Naive thymus-derived CD4-positive, alpha-beta T cell (primary cell): ENCODE measurements at regions not wholly inside any gene's neighbourhood (a gene's known extent, or its start where the extent isn't known, plus 50 kb on each side); places are given as distances from the start of the nearest gene placed in this dataset.

ENCODE experiments used
- ATAC-seq: fragments of 150-1000 bp; cut with Tn5 transposase; 2 replicates; pipeline ENCODE4 v1.10.0; 2021; ENCODE audit warnings: mild to moderate bottlenecking, moderate library complexity
- CTCF ChIA-PET: fragments of 350-600 bp; sonication (Branson Sonifier 250); formaldehyde crosslinking; loops from one replicate; lab custom pipeline; 2021; ENCODE audit warnings: antibody characterized with exemption; lab: Charles Lee
- POLR2A ChIA-PET: fragments of 350-600 bp; sonication (Branson Sonifier 250); formaldehyde crosslinking; loops from one replicate; lab custom pipeline; 2021; ENCODE audit warnings: antibody characterized with exemption, inconsistent platforms; lab: Charles Lee
- DNase-seq, 9 donors: peaks; one replicate each; pipeline versions ENCODE4 v3.0.0 to v3.0.0-alpha.2; 2020 to 2022; ENCODE audit warnings: mixed read lengths in 1 of 9
- H3K27ac ChIP-seq: one replicate; pipeline ENCODE4 v1.7.0; 2013; ENCODE audit warnings: mild to moderate bottlenecking, low read depth, low read length, moderate library complexity
- H3K27me3 ChIP-seq, 2 donors: one replicate each; pipeline ENCODE4 v1.7.0; 2013; ENCODE audit warnings: low read length in 2 of 2, mild to moderate bottlenecking in 2 of 2, moderate library complexity in 2 of 2; ENCODE audit not compliant: control insufficient read depth in 2 of 2, insufficient read depth in 2 of 2
- H3K36me3 ChIP-seq, 3 experiments: 1 replicate in 2 of 3; 2 replicates in 1 of 3; pipeline ENCODE4 v1.7.0; 2013; ENCODE audit warnings: low read length in 3 of 3, mild to moderate bottlenecking in 3 of 3, moderate library complexity in 1 of 3; ENCODE audit not compliant: insufficient read depth in 3 of 3, control insufficient read depth in 2 of 3
- H3K4me1 ChIP-seq, 2 donors: one replicate each; pipeline ENCODE4 v1.7.0; 2013; ENCODE audit warnings: low read length in 2 of 2, mild to moderate bottlenecking in 2 of 2, moderate library complexity in 1 of 2; ENCODE audit not compliant: control insufficient read depth in 2 of 2, insufficient read depth in 2 of 2
- H3K4me3 ChIP-seq: 2 replicates; pipeline ENCODE4 v1.7.0; 2013; ENCODE audit warnings: mild to moderate bottlenecking, low read length
- H3K9me3 ChIP-seq, 3 experiments: 1 replicate in 2 of 3; 2 replicates in 1 of 3; pipeline ENCODE4 v1.7.0; 2013; ENCODE audit warnings: low read length in 3 of 3; ENCODE audit not compliant: control insufficient read depth in 2 of 3
- H3K27ac Mint-ChIP-seq, 9 donors: one replicate each; pipeline ENCODE4 v1.8.0; 2020 to 2022; ENCODE audit warnings: mixed read lengths in 9 of 9, mild to moderate bottlenecking in 8 of 9, moderate library complexity in 5 of 9, inconsistent platforms in 2 of 9
- H3K27me3 Mint-ChIP-seq, 5 donors: one replicate each; pipeline ENCODE4 v1.8.0; 2021 to 2022; ENCODE audit warnings: mixed read lengths in 5 of 5, mild to moderate bottlenecking in 1 of 5
- H3K36me3 Mint-ChIP-seq, 5 donors: one replicate each; pipeline ENCODE4 v1.8.0; 2020 to 2022; ENCODE audit warnings: mixed read lengths in 5 of 5, mild to moderate bottlenecking in 3 of 5, inconsistent platforms in 1 of 5
- H3K4me1 Mint-ChIP-seq, 7 donors: one replicate each; pipeline ENCODE4 v1.8.0; 2020 to 2022; ENCODE audit warnings: mixed read lengths in 7 of 7, mild to moderate bottlenecking in 3 of 7, inconsistent platforms in 1 of 7
- H3K4me3 Mint-ChIP-seq, 10 donors: one replicate each; pipeline ENCODE4 v1.8.0; 2020 to 2022; ENCODE audit warnings: mild to moderate bottlenecking in 10 of 10, mixed read lengths in 10 of 10, moderate library complexity in 6 of 10, inconsistent platforms in 2 of 10
- H3K9me3 Mint-ChIP-seq, 11 donors: one replicate each; pipeline ENCODE4 v1.8.0; 2020 to 2022; ENCODE audit warnings: mixed read lengths in 11 of 11, mild to moderate bottlenecking in 4 of 11, inconsistent platforms in 1 of 11, moderate library complexity in 1 of 11
- intact Hi-C, 2 donors: fragments of 100-400 bp; cut with micrococcal nuclease; formaldehyde crosslinking; loops; one replicate each; pipeline ENCODE4 v1.15.1; 2023

DNA sequence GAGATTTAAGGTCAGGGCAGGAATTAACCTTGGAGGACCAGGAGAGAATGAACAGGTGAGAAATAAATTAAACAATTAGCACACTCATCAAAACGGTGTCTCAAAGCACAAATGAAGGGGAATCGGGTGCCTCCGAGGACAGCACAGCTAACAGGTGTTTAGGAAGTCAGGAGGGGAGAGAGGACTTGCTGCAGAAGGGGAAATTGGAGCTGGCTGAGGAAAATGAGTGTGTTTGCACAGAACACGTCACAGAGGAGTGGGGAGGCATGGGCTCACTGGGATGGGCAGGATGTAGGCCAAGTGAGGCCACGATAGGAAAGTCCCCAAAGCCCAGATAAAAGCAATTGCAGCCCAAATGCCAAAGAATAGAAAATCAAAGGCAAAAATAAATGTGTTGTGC, 121.7 kb downstream of the ZNF664 start:
- Mint-ChIP-seq H3K9me3 (peaks cover 0 to 6% (median 0%) of the 10 kb centered on the region in 11 donors), H3K27me3 (peaks cover 0 to 16% (median 9%) of the 10 kb centered on the region in 5 donors), H3K27ac (no peak overlapping the region), H3K4me3 (no peak overlapping the region), H3K36me3 (no peaks in the 10 kb centered on the region), H3K4me1 (no peaks in the 10 kb centered on the region)
- H3K36me3 ChIP-seq: no peaks in the 10 kb centered on the region
- no peaks in the 10 kb centered on the region for H3K27me3 ChIP-seq
- CTCF ChIA-PET: no interaction called here
- POLR2A ChIA-PET: no interaction called here
- peaks cover 0 to 6% (median 0%) of the 10 kb centered on the region in 3 experiments for H3K9me3 ChIP-seq
- ATAC-seq (no peak), DNase-seq (no peak)
- intact Hi-C loops: no loop called here
- no peak overlapping the region for H3K27ac ChIP-seq
- H3K4me1 ChIP-seq: no peaks in the 10 kb centered on the region
- no peak overlapping the region for H3K4me3 ChIP-seq

- H3K9me3 ChIP-seq: peaks cover 0 to 6% (median 0%) of the 10 kb centered on the region in 3 experiments
- Mint-ChIP-seq H3K9me3 (peaks cover 0 to 6% (median 0%) of the 10 kb centered on the region in 11 donors), H3K4me1 (no peaks in the 10 kb centered on the region), H3K27ac (no peak overlapping the region), H3K36me3 (peaks cover 0 to 3% (median 0%) of the 10 kb centered on the region in 5 donors), H3K4me3 (no peak overlapping the region), H3K27me3 (peaks cover 0 to 16% (median 9%) of the 10 kb centered on the region in 5 donors)
- H3K36me3 ChIP-seq: no peaks in the 10 kb centered on the region
- no peaks in the 10 kb centered on the region for H3K4me1 ChIP-seq
- intact Hi-C loops: no loop called here
- ChIA-PET POLR2A (no interaction called here), CTCF (no interaction called here)
- no peak for DNase-seq
- H3K27ac ChIP-seq: no peak overlapping the region
- ATAC-seq: no peak
- no peak overlapping the region for H3K4me3 ChIP-seq
- no peaks in the 10 kb centered on the region for H3K27me3 ChIP-seq
Observed at GRCh38 chr12:124096109-124096508, 123.1 kb downstream of the ZNF664 start.

DNA sequence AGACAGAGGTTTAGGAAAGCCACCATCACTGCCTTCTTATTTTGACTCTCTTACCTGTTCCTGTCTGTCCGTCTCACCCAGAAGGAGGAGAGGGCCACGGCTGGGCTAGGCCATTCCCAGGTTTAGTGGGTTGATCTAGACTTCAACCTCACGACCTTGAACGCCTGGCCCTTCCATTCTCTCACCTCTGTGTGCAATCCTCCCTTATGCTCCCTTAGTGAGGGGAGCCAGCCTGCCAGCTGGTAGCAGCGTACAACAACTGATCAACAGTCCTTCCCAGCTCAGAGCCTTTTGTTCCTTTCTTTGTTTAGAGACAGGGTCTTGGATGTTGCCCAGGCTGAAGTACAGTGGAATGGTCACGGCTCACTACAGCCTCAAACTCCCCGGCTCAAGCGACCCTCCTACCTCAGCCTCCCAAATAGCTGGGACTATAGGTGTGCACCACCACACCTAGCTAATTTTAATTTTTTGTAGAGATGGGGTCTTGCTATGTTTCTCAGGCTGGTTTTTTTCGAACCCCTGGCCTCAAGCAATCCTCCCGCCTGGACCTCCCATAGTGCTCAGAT, 123.9 kb downstream of the ZNF664 start:
- ATAC-seq: no peak
- no peaks in the 10 kb centered on the region for H3K4me1 Mint-ChIP-seq
- Histone ChIP-seq H3K4me1 (no peaks in the 10 kb centered on the region), H3K9me3 (peaks cover 0 to 6% (median 0%) of the 10 kb centered on the region in 3 experiments), H3K4me3 (no peak overlapping the region), H3K27me3 (no peaks in the 10 kb centered on the region), H3K27ac (no peak overlapping the region), H3K36me3 (no peaks in the 10 kb centered on the region)
- ChIA-PET POLR2A (no interaction called here), CTCF (no interaction called here)
- H3K27ac Mint-ChIP-seq: peak overlapping the region in 1 of 9 donors; percentile 31
- peaks cover 0 to 6% (median 0%) of the 10 kb centered on the region in 11 donors for H3K9me3 Mint-ChIP-seq
- no peak overlapping the region for H3K4me3 Mint-ChIP-seq
- DNase-seq: no peak
- H3K36me3 Mint-ChIP-seq: peaks cover 0 to 3% (median 0%) of the 10 kb centered on the region in 5 donors
- peaks cover 0 to 16% (median 9%) of the 10 kb centered on the region in 5 donors for H3K27me3 Mint-ChIP-seq
- intact Hi-C loops: no loop called here

GRCh38 chr12:124097701-124098100, 124.7 kb downstream of the ZNF664 start:
- Histone ChIP-seq H3K4me3 (no peak overlapping the region), H3K27me3 (no peaks in the 10 kb centered on the region), H3K9me3 (peaks cover 0 to 6% (median 0%) of the 10 kb centered on the region in 3 experiments), H3K27ac (no peak overlapping the region), H3K4me1 (no peaks in the 10 kb centered on the region), H3K36me3 (no peaks in the 10 kb centered on the region)
- no peak for DNase-seq
- H3K9me3 Mint-ChIP-seq: peaks cover 0 to 6% (median 0%) of the 10 kb centered on the region in 11 donors
- ChIA-PET POLR2A (no interaction called here), CTCF (no interaction called here)
- no peak for ATAC-seq
- H3K27ac Mint-ChIP-seq: no peak overlapping the region
- no peak overlapping the region for H3K4me3 Mint-ChIP-seq
- peaks cover 0 to 3% (median 0%) of the 10 kb centered on the region in 5 donors for H3K36me3 Mint-ChIP-seq
- H3K27me3 Mint-ChIP-seq: peaks cover 0 to 16% (median 9%) of the 10 kb centered on the region in 5 donors
- no peaks in the 10 kb centered on the region for H3K4me1 Mint-ChIP-seq
- intact Hi-C loops: no loop called here

GRCh38 chr12:124098101-124098757, 125.2 kb downstream of the ZNF664 start:
- peaks cover 0 to 3% (median 0%) of the 10 kb centered on the region in 5 donors for H3K36me3 Mint-ChIP-seq
- no peaks in the 10 kb centered on the region for H3K4me1 Mint-ChIP-seq
- Histone ChIP-seq H3K27ac (no peak overlapping the region), H3K9me3 (peaks cover 0 to under 1% (median 0%) of the 10 kb centered on the region in 3 experiments), H3K27me3 (no peaks in the 10 kb centered on the region), H3K4me1 (no peaks in the 10 kb centered on the region), H3K36me3 (no peaks in the 10 kb centered on the region), H3K4me3 (no peak overlapping the region)
- H3K27me3 Mint-ChIP-seq: peaks cover 0 to 16% (median 9%) of the 10 kb centered on the region in 5 donors
- ATAC-seq (no peak), DNase-seq (no peak)
- H3K4me3 Mint-ChIP-seq: no peak overlapping the region
- H3K9me3 Mint-ChIP-seq: peaks cover 0 to 11% (median 0%) of the 10 kb centered on the region in 11 donors
- H3K27ac Mint-ChIP-seq: no peak overlapping the region
- CTCF ChIA-PET: no interaction called here
- POLR2A ChIA-PET: no interaction called here
- intact Hi-C loops: no loop called here

DNA sequence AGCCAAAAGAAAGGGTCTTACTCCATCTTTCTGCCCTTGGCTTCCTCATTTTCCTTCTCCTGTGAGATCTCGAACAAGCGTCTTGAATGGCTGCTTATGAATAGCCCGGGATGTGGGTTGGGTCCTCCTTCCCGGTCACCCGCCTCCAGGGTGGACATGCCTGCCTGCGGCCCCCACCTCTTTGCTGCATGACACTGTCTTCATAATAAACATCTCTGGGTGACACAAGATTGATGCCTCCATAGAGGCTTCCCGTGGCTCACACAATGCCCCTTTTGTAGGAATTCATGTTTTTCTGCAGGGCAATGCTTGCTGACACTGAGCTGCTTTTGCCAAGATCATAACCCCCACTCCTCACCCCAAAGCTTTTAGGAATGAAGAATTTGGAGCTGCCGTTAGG, 125.9 kb downstream of the ZNF664 start:
- ATAC-seq: no peak
- H3K4me3 ChIP-seq: no peak overlapping the region
- no peaks in the 10 kb centered on the region for H3K27me3 ChIP-seq
- intact Hi-C loops: no loop called here
- Mint-ChIP-seq H3K36me3 (peaks cover 0 to 3% (median 0%) of the 10 kb centered on the region in 5 donors), H3K4me1 (no peaks in the 10 kb centered on the region), H3K27me3 (peaks cover 0 to 16% (median 9%) of the 10 kb centered on the region in 5 donors), H3K9me3 (peaks cover 0 to 11% (median 0%) of the 10 kb centered on the region in 11 donors), H3K4me3 (no peak overlapping the region), H3K27ac (no peak overlapping the region)
- no peak for DNase-seq
- H3K27ac ChIP-seq: no peak overlapping the region
- no peaks in the 10 kb centered on the region for H3K9me3 ChIP-seq
- ChIA-PET CTCF (no interaction called here), POLR2A (no interaction called here)
- H3K36me3 ChIP-seq: no peaks in the 10 kb centered on the region
- H3K4me1 ChIP-seq: no peaks in the 10 kb centered on the region
